GM18519 (cell line): ENCODE measurements at regions not wholly inside any gene's neighbourhood (a gene's known extent, or its start where the extent isn't known, plus 50 kb on each side); places are given as distances from the start of the nearest gene placed in this dataset.

Source experiments
- ATAC-seq: cut with Tn5 transposase; IDR thresholded peaks from one replicate; pipeline ENCODE4 v1.9.1; 2021; ENCODE audit warnings: mild to moderate bottlenecking, moderate library complexity; ENCODE audit not compliant: unreplicated experiment, low FRiP score

DNA sequence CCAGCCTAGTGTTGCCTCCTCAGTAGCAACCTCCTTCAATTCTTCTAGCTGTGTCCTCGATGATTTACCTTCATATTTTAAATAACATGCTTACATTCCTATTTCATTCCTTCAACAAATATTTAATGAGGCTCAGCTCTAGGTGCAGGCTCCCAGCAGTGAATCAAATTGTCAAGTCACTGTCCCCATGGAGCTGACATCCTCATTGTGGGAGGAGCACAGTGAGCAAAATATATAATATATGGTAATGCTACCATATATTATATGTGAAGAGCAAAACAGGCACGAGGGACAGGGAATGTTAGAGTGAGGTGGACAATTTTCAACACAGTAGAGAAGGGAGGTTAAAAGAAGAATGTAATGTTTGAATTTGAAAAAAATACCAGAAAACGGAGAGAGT is 869.1 kb downstream of the SLC4A3 start:
- no peak for ATAC-seq

DNA sequence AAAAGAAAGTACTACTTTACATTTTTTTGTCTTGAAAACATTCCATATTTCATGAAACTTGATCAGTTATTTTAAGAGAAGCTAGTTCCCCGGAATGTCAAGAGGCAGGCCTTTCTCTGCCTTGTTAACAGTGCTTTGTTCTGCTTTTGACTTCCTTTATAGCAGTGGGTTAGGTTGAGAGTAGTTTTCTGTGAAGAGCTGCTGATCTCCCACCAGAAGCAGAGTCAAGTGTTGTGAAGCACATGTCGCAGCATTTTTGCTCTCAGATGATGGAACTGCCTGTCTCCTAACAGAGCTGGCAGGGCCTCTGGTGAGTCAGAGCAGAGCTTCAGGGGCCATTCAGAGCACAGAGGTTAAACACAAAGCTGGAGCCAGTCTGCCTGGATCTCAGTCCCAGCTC is 871.8 kb downstream of the SLC4A3 start:
- no peak for ATAC-seq

DNA sequence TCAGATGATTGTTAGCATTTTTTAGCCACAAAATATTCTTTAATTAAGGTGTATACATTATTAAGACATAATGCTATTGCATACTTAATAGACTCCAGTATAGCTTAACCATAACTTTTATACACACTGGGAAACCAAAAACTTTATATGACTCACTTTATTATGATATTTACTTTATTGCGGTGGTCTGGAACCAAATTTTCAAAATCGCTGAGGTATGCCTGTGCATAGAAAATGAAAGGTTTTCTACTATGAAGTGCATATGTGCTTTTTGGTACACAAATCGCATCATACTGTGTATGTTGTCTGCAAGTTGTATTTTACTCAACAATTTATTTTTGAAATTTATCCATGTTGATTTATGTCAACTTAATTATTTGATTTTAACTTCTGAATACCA is 875.1 kb downstream of the SLC4A3 start:
- ATAC-seq = no peak

DNA sequence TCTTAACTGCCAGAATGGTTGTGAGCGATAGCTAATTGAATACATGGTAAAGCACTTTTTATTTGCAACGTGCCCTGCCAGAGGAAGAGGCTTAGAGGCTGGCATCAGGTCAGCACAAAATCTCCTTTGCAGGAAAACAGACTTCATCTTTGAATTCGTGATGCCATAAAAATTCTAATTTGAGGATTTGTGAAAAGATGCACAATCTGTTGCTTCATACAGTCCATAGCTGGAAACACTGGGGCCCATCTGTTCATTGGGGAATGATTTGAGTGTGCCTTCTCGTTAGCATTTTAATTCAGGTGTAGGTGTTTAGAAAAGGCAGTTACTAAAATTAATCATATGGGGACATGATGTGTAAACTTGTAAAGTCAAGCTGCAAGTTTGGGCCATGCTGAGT is 876.0 kb downstream of the SLC4A3 start:
- ATAC-seq = no peak

DNA sequence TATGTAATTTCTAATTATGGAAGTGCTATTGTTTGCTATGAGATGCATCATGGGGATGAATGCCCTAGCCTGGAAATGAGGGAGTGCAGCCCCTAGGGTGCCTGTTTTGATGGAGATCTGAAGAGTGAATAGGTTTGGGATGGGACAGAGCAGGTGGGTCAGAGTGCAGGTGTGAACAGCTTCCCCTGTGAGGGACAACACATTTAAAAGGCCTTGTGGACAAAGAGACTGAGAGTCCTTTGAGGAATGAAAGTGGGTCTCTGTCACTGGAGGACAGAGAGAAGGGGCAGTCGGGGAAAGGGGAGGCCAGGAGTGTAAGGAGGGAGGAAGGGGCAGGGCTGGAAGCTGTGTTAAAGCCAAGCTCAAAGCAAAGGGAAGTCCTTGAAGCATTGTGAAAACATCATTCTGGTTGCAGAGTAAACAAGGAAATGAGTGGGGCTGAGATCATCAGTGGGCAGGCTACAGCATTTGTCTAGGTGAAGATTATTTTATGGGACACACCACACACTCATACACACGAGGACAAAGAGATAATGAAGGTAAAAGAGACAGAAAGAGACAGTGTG is 877.6 kb downstream of the SLC4A3 start:
- no peak for ATAC-seq

DNA sequence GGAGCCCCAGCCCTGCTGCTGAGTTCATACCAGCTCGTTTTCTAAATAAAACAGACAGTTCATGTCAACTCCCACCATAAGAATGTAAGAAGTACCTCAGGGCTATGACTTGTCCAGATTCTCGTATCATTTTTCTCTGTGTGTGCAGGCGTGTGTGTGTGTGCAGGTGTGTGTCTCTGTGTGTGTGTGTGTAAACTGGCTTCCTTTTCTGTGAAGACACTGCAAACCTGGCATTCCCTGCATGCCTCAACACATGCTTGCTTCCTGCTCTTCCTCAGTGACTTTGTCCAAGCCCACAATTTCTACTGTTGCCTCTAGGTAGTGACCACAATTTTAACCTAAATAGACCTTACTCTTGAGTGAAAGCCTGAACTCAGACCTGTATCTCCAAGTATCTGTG is 879.0 kb downstream of the SLC4A3 start:
- no peak for ATAC-seq

DNA sequence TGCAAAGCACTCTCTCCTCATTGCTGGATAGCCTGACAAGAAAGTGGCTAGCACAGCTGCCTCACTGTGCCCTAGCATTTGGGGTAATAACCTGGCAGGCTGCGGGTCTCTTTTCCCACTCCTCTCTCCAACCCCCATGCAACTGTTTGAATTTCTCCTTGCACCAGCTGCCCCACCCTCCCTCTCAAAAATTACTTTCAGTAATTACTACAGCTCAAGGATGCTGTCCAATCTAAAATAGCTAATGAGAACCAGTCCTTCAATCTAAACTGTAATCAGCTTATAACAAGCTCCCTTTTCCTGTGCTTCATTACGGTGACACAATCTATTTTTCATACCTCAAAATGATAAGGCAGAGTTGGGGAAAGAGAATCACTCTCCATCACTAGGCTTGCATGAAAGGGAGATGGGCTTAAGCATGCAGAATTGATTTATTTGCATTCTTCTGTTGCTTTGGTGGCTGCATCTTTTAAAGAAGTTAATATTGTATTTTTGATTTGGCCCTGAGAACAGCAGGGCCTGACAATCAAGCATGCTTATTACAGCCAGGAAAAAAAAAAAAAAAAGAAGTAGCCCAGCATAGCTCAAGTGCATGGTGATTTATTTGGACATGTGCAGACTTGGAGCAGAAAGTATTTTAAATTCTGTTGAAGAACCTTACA is 881.8 kb downstream of the SLC4A3 start:
- ATAC-seq = no peak

DNA sequence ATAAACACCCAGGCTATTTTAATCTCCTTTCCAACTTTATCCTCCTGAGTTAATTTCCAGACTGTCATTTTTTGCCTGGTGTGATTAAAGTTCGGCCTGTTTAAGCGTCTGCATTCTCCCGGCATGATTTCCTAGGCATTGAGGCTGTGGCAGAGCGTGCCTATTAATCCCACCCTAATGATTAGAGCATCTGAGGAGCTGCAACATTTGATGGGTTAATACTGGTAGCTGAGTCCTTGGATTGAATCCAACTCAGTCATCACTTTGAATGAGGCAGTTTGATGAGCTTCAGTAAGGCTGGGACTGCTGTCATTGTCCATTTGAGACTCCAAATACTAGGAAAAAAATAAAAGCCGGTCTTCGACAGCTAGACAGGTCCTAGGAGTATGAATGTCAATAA is 882.5 kb downstream of the SLC4A3 start:
- ATAC-seq = no peak

DNA sequence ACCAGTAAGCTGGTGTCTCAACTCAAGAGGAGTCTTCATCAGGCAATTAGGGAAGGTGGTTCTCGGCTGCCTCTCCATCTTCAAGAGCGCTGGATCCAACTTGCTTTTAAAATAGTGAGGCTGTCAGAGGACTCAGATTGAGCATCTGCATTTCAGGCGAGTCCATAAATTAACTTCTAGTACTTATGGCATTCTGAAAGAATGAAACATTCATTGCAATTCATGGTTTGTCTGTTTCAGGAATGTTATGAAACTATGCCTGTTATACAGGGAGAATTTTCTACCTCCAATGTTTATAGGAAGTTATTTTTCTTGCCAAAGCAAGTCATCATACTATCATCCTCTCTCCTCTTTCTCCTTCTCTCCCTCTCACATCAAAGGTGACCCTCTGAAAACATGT is 883.2 kb downstream of the SLC4A3 start:
- no peak for ATAC-seq

DNA sequence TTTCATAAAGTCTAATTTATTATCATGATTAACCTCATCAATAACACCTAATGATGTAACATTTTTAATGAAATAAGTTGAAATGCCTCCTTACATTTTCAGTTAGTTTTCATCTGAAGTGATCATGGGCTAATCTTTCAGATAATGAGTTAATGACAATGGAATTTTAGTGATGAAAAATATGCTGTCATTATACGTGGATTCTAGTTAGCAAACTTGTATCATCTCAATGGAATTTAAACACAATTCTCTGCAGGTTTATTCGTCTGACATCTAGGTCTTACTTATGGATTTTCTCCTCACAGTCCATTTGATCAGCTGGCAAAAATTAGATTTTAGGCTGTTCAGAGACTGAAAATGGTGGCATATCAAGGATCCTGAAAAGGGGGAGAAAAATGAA is 885.0 kb downstream of the SLC4A3 start:
- no peak for ATAC-seq

DNA sequence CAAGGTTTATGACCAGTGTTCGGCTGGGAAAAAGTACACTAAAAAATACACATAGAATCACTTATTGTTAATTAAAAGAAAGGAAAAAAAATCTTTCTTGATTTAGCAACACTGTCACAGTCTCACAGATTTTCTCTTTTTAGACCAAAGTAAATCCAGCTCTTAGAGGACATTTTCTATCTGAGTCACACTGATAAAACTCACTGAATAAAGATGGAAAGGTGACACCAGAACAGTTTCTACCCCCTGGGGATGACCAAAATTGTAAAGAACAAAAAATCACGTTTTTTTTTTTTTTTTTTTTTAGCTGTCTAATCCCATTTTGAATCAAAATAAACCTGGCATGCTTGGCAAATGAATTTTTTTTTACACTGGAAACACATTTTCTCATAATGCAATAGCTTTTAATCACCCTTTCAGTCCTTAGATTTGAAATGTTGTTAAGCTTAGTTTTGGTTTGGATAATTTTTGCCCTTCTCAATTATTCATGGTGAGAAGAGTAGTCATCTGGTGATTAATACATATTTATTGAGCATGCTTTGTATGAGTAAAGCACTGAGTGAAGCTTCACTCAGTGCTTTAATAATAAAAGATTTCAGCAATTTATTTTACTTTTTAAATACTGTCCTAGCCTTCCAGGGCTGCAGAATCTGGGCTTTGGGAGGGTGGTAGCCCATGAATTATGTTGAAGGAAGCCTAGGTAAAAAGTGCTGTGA is 886.3 kb downstream of the SLC4A3 start:
- no peak for ATAC-seq

DNA sequence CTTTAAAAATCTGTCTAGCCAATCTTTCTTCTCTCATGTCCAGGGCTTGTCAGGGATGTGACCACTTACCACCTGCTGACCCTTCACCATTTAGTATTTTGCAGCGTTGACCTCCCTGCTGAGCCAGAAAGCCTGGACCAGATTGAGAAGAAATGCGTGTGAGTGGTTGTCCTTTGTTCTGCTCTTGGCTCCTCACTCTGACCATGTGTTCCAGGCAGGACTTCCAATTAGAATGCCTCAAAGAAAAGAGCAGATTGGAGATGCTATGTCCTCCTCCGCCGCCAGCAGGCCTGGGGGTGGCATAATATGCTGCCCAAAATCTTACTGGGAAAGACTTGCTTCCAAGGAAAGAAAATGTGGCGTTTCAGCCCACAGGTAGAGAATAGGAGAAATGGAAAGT is 894.1 kb downstream of the SLC4A3 start:
- ATAC-seq = no peak

DNA sequence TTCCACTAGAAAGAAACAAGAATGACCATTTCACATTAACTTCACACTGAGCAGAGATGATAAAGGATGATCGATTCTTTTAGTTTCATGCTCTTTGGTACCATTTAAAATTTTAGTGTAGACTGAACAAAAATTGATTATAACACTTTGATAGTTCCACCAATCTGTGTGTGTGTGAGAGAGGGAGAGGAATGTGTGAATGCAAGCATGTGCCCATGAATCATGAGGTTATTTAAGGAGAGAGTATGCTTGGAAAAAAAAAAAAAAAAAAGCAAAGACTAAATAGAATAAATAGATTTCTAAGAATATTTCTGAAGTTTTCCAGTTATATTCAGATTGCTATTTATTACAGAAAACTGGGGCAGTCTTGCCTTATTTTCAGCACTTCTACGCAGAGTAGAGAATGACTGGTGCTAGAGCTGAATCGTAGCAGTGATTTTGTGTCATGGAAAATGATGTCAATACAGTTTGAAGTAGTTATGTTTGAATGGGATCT is 900.8 kb downstream of the SLC4A3 start:
- no peak for ATAC-seq

DNA sequence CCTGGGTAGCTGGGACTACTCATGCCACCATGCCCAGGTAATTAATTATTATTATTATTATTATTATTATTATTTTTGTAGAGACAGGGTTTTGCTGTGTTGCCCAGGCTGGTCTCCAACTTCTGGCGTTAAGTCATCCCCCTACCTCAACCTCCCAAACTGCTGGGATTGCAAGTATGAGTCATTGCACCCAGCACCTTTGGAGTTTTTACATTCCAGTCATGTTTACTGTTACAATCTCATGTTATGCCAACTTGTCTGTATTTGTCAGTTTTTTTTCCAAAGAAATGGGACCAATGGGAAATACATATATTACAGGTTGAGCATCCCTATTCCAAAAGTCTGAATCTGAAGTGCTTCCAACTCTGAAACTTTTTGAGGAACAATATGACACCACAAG is 903.8 kb downstream of the SLC4A3 start:
- no peak for ATAC-seq

DNA sequence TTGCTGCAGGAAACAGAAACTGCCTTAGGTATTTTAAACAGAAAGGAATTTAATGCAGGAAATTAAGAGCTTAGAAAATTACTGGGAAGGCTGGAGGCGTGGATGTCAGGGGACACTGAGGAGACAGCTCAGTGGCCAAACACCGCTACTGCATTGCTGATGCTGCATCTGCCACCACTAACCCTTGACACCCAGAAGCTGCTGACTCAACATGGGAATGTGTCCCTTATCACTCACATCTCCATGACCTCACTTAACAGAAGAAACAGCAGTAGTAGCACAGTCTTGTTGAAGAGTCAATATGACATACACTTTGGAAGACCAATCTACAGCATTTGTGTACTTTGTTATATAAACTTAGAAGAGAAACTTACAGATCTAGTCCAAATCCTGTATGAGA is 906.1 kb downstream of the SLC4A3 start:
- ATAC-seq = peak; percentile 95

DNA sequence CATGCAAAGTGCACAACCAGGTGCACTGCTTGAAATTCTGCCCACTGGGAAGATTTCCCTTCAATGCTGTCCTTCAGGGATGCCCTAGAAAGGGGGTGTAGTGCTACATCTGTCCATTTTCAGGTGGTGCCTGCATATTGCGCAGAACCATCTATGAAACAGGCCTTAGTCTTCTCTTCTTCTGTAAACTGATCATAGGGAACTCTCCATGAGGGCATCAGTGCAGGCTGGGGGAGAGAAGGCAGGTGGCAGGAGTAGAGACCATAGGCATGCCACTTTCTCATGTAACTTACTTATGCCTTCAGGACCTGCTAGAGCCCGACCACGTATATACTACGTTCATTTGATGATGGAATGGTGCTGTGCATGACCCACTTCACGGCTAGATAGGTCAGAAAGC is 912.1 kb downstream of the SLC4A3 start:
- ATAC-seq = no peak

DNA sequence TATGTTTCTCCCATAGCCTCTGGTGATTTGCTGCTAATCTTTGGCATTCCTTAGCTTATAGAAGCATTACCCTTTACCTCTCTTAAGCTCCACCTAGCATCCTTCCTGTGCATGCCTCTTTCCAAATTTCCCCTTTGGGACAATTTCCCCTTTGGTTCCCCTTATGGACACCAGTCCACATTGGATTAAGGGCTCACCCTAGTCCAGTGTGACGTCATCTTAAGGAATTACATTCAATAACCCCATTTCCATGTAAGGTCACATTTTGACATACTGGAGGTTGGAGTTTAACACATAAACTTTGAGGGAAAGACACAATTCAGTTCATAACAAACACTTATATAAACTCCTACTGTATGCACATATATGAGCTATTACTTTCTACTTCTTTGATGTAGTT is 916.6 kb downstream of the SLC4A3 start:
- no peak for ATAC-seq

DNA sequence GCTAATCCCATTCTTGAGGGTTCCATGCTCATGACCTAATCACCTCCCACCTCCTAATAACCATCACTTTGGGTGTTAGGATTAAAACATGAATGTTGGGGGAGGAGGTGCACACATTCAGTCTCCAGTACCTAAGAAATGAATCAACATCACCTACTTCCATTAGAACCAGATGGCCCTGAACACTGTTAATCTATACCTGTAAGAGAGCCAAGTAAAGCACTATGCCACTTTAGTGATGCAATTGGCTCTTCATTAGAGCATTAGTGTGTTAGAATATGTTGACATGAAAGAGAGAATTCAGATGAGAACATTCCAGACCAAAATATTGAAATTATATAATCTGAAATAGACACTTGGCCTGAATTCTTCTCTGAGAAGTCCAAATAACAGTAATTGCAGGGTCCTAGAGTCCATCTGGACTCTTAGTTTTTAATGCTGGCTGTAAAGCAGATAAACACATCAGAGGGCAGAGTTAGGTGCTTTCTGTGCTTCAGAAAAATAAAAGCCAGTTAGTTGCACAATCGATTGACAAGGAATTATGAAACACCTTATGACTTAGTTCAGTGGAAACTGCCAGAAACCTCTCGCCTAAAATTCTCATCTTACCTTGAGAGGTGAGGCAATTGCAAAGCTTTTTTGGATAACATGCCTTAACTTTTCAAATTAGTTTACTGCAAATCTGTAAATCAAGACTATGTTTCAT is 923.7 kb downstream of the SLC4A3 start:
- ATAC-seq = no peak

DNA sequence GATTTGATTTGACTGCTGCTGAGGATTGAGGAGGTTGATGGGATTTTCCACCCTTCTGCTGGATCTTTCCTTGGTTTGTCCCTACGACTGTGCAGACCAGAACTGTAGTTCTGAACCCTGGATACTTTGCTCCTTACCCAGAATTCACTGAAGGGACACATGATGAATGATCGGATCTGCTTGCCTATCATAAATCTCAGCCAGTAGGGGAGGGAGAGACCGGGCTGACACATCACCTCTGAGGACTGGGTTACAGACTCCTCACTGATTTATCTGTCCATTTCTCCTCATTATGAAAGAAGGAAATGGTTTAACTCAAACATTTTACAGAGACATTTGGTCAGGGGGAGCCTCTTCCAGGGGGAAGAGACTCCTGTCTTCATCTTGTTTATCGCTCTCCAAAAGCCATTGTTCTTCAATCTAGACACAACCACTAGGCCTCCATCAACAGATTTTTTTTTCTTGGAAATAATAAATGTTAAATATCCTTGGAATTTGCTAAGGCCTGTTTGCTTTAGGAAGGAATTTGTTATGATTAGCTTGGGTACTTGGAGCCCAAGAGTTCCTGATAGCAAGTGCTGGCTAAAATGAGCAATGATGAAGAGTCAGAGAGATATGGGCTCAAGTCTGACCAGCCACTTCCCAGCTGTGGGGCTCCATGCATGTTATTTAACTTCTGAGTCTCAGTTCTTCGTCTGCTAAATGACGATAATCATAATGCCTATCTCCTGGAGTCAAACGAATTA is 925.5 kb downstream of the SLC4A3 start:
- no peak for ATAC-seq

DNA sequence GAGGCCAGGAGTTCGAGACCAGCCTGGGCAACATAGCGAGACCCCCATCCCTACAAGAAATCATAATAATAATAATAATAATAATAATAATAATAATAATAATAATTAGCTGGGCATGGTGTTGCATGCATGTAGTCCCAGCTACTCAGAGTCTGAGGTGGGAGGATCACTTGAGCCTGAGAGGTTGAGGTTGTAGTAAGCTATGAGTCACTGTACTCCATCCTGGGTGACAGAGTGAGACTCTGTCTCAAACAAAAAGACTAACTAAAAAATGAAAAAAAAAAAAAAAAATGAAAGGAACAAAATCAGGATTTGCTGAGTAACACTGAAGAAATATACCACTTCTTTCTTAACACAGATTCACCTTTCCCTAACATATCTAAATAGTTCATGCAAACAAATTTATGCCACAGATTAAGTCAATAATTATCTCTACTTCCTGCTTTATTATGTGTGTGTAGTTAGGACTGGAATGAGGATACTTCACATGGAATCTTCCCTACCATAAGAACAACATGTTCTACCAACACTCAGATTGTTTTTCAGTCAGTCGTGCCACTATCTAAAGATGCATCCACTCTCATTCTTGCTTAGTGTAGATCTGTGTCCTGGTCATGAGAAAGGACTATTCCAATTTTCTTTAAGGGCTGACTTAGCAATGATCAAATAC is 928.7 kb downstream of the SLC4A3 start:
- ATAC-seq = no peak
